GM19438 (cell line): ENCODE measurements at regions not wholly inside any gene's neighbourhood (a gene's known extent, or its start where the extent isn't known, plus 50 kb on each side); places are given as distances from the start of the nearest gene placed in this dataset.

Experiments
- ATAC-seq: cut with Tn5 transposase; IDR thresholded peaks from one replicate; pipeline ENCODE4 v1.9.1; 2021; ENCODE audit warnings: low read depth; ENCODE audit not compliant: unreplicated experiment

DNA sequence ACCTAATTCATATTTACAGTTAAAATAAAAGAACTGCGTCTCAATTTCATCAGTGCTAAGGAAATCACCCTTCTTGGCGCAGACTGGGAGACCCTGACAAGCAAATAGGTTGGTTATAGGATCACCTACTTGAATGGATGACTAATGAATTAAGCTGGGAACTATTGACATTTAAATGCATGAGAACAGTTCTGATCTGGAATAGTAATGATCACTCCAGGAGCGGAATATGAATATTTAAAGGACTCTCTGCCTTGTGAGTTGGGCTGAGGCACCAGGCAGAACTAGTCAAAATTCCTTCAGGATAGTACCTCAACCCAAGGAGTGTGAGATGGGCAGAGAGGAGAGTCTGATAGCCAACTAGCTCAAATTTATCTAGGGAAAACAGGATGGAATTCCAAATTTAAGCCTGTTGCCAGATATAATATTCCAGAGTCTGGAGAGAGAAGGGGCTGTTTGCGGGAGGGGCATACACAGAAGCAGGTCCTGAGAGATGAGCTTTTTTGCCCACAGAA, 364.4 kb downstream of the CSNK1G3 start:
- no peak for ATAC-seq

DNA sequence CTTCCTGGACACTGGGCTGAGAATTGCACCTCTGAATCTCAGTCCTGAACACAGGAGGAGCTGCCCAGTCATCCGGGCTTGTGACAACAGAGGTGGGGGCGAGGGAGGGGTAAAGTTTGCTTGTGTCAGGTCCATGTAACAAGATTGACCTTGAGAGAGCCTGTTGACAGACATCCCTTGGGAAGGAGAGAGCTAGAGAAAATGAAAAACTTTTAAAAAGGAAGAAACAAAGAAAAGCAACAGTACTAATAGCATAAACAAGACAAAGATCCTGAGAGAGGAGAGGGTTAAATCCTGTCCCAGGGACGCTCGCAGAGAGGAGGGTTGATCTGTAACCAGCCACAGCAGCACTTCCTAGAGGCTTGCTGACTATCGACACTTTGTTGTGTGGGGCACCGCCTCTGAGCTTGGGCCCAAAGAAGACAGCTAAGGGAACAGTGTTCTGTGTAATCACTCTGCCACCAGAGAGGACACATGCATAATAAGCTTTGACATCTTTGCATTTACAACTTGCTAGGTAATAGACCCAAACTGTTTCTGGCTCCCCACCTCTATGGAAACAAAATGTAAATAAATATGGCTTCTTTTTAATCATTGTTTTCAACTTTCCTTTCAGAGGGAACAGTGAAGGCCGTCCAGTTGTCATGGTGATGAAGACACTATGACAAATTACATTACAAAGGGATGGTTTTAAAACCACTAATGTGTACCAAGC, 363.7 kb downstream of the CSNK1G3 start:
- ATAC-seq = no peak

DNA sequence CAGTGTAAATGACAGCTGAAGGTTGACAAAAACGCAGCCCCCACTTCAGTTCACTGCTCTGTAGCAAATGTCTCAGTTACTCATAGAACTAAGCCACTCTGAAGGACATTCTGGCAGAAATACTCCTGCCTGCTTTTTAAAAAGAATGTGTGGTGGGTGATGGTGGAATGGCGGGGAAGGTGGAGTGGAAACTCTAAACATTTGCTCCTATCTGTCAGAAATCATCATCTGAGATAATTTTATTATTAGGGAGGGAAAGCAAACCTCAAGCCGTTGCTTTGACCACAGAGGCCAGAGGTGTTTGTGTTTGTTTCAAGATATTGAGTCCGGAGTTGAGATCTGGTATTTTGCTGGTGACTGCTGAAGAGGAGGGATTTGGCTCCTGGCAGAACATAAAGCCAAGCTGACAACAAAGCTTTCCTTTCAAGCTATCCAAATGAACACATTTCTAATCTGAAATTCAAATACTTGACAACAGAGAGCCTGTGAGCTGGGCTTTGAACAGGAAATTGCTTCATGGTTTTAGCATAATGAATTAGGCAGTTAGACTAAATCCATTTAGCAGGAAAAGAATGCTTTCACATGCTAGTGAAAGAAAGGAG, 362.7 kb downstream of the CSNK1G3 start:
- no peak for ATAC-seq

DNA sequence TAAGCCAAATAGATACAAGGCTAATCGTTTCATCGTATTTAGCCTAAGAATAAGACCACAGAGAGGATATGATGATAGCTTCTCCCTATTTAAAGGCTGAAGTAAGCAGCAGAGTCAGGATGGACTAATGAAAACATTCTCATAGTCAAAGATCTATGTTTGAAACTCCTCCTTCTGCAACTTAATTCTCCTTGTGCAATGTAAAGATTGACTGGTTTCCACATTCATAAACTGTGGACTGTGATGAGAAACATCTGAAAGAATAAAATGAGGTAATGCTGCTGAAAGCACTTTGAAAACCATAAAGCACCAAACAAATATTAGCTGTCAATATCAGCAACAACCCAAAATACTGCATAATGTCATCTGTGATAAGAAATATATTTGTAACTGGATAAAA, 361.9 kb downstream of the CSNK1G3 start:
- ATAC-seq = no peak

DNA sequence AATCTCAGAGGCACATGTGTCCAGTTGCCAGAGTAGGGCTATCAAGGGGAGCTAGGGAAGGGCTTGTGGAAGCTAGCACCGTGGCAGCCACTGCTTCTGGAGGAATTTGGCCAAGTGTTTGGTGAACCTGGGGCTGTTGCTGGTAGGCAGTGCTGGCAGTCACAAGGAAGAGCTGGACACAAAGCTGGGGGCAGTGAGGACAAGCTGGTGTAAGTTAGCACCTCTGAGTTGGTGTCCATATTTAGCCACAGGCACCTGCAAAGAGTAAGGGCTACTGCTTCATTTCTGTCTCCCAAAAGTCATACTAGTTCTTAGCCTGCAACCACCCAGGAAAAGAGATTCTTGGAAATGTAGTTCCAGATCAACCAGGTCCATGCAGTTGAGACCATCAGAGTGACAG, 359.4 kb downstream of the CSNK1G3 start:
- ATAC-seq = no peak

DNA sequence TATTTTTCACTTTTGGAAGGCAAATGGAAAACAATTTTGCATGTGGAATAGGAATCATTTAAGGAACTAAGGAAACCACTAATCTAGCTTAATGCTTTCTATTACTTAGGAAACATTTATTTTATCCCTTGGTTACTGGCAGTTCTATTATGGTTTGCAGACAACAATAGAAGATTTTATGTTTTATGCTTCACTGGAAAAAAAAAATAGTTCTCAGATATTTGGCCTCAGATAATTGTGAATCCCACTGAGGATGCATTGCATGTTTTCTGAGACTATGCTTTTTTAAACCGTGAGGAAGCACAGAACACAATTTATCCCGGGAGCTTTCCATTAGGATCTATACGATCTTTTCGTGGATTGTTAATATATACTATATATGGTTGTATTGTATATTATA, 356.9 kb downstream of the CSNK1G3 start:
- ATAC-seq = no peak

DNA sequence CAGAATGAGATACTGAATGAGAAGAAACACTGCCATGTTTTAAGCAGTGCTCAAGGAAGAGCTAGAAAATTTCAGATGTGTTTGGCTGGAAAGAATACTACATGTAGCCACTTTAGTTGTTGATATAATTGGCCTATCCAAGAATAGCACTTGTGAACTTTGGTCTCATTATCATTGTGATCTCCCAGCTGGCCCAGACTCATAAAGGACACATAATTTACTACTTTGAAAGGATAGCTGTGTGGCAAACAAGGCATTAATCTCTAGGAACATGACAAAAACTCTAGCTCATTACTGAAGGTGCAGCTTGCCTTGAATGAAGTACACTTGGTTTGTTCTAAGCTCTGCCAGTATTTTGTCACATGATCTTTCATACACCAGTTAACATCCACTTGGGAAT, 356.3 kb downstream of the CSNK1G3 start:
- ATAC-seq = no peak

DNA sequence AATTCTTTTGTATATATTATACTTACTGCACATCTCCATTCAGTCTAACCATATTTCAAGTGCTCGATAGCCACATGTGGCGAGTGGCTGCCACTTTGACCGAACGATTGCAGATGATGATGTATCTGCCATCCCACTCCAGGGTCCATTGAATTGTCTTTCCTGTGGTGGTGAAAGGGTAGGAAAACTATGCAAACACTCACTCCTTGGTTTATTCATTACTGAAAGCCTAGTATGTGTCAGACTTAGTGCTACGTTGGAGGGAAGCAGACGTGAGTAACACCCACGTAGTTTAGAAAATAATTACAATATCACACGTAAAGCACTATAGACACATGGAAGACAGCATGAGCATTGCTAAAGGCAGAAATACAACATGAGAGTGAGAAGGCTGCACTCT, 353.7 kb downstream of the CSNK1G3 start:
- ATAC-seq = no peak

DNA sequence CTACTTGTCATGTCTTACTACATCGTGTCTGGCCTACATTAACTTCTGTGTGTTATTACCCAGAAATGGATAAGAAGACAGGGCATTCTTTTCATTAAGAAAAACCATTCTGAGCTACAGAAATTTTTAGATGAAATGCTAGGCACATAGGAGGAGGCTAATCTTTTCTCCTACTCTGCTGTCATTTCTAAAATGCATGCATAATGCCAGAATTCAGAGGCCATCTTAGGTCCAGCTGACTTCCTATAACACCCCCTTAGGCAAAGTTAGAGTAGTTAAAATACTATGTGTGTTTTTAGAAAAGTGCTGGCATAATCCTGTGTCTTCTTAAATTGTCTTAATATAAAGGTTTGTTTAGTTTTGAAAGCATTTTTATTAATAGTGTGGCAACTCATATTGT, 352.6 kb downstream of the CSNK1G3 start:
- no peak for ATAC-seq

DNA sequence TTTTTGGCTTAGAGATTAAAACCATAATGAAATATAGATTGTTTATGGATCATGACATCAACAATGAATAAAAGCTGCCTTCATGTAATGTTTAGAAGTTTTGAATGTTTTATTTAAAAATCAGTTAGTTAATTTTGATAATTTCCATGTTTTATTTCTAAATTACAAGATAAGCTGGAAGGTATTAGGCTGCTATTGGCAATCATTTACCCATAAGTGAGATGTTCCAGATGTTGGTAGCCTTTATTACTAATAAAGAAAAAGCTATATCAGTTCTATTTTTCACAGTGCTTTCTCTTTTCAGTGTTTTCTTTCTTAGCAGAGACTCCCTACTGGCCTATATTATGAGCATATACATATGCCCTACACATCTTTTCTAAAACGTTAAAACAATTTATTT, 347.0 kb downstream of the CSNK1G3 start:
- ATAC-seq = no peak

DNA sequence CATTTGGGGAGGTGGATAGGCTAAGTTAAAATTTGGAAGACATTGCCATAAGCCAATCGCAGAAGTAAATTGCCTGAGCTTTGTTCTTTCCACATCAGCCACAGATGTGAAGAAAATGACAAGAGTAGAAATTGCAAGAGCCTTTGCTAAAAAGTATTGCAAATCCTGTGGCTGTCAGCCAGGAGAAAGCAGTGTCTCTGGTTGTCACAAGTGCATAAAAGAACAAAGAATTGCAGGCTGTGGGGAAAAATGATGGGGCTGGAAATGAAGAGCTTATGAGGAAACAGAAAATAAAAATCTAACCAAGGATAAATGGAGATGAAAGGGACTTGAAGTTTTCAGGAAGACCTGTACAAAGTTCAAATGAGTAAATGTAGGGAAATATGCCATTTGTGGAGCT, 344.8 kb downstream of the CSNK1G3 start:
- ATAC-seq = no peak

DNA sequence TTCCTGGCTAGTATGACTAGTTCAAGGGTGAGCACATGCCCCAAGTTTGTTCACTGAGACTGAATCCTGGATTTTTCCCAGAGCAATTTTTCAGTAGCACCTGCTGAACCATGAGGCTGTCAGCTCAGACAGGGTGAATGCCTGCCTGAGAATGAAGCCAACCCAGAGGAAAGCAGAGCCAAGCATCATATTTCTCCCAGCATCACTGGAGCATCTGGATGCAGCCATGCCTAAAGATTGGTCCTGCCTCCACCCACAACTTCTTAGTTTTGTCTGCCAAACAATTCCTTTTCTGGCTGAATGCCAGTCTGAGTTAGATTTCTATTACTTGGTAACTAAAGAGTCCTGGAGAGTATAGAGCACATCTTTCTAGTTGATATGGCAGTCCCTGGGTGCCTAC, 343.6 kb downstream of the CSNK1G3 start:
- no peak for ATAC-seq

DNA sequence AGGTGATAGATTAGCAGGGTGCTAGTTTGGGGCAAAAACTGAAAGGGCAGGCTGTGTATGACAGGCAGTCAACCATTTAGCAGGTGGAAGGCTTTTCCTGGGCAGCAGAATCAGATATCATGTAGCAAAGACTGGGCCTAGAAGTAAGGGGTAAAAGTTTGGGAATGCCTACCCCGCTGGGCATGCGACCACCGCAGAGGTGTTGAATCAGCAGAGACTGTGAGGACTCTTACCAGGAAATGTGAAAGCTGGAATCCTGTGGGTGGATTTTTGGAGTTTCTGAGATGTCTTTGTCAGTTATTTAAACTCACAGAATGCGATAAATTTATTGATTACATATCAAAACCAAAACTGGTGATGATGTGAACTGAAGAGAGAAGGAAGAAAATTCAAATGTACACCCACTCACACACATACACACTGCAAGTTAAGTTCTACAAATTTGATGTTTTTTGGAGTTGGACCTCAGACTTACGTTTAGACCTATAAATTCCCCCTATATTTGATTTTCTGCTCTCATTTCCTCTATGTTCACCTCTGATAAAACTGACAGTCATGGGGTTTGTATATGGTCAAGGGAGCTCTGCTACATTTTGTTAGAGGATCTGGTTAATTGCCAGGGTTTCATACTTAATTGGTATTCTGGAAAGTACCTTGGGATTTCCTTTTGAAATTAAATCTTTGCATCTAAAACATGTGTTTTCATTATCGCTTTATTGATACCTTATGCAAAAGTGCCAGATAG, 333.6 kb downstream of the CSNK1G3 start:
- no peak for ATAC-seq

DNA sequence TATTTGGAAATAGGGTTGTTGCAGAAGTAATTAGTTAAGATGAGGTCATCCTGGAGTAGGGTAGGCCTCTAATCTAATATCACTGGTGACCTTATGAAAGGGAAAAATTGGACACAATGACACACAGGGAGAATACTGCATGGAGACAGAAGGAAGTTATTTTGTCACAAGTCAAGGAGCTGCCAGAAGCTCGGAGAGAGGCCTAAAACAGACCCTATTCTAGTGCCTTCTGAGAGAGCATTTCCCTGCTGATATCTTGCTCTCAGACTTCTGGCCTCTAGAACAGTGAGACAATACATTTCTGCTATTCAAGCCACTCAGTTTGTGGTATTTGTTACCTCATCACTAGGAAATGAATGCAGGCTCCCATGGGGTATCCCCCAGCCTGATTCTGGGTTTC, 332.9 kb downstream of the CSNK1G3 start:
- ATAC-seq = no peak

DNA sequence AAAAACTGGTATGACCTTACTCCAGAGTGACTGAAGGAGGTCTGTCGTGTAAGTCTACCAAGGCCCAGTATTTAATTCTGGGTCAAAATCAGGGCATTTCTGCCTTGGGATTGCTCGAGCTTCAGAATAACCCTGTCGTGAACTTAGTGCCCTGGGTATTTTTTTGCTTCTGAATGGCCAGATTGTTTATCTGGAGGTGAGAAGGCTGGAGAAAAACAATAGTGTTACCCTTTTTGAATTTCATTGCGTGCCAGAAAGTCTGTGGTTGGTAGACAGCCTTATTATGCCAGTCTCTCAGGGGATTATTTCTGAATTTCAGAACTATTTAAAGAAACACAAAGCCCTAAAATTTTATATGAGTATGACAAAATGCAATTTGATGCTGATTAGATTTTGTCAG, 323.4 kb downstream of the CSNK1G3 start:
- ATAC-seq = no peak

DNA sequence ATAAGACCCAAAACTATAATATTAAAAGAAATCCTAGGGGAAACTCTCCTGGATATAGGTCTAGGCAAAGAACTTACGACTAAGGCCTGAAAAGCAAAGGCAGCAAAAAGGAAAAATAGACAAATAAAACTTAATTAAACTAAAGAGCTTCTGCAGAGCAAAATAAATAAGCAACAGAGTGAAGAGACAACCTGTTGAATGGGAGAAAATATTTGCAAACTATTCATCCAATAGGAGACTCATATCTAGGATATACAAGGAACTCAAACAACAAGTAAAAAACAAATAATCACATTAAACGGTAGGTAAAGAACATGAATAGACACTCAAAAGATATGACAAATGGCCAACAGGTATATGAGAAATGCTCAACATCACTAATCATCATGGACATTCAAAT, 318.6 kb downstream of the CSNK1G3 start:
- no peak for ATAC-seq

DNA sequence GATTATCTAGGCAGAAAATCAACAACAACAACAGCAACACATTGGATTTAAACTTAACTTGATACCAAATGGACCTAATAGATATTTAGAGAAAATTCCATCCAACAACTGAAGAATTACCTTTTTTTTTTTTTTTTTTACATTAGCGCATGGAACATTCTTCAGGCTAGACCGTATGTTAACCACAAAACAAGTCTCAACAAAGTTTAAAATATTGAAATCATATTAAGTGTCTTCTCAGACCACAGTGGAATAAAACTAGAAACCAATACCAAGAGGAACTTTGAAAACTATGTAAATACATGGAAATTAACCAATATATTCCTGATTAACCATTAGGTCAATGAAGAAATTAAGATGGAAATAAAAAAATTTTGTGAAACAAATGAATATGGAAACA, 315.8 kb downstream of the CSNK1G3 start:
- no peak for ATAC-seq

DNA sequence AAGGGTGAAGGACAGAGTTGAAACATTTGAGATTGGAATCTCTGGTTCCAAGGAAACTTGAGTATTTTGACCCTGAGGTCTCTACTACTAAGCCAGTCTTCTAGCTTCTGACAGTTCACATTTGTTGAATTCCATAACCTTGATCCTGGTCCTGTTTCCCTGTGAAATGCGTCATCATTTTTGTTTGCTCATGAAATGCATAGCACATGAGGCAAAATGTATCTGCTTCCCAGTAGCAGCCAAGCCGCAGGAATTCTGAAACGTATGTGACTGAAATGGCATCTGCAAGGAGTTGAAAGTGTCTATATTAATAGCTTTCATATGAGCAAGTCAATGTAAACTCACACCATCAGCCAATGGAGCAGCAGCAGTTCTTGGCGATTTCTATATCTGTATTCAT, 307.9 kb downstream of the CSNK1G3 start:
- no peak for ATAC-seq

DNA sequence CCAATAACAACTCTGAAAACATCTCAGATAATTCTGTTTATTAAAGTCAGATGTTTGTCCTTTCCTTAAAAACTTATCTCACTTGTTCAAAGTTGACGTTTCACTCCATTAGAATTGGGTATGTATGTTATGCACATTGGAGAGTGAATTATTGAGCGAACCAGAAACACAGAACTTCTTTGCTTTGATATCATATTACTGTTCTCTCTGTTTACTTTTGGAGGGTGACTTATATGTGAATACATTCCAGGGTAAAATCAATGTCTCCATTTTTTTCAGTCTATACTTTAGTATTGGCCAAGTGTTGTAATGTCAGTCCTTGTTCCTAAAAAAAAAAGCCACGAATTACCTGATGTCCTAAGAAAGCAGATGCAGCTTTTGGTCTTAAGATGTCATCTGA, 307.4 kb downstream of the CSNK1G3 start:
- no peak for ATAC-seq

DNA sequence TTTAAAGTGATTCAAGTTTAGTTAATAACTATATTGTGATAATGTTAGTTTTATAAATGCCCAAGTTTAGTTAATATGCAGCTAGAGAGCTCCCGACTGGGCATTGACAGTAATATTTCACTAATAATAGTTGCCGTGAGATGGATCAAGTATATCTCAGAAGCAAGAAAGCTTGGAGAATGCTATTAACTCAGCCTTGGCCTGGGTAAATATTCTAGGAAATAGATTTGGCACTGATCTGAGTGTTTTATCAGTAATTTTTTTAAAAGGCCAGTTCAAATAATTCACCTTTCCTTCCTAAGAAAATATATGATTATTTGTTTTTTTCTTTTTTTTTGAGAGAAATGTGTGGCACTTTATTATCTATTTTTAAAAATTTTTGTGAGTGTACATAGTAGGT, 305.3 kb downstream of the CSNK1G3 start:
- ATAC-seq = no peak

DNA sequence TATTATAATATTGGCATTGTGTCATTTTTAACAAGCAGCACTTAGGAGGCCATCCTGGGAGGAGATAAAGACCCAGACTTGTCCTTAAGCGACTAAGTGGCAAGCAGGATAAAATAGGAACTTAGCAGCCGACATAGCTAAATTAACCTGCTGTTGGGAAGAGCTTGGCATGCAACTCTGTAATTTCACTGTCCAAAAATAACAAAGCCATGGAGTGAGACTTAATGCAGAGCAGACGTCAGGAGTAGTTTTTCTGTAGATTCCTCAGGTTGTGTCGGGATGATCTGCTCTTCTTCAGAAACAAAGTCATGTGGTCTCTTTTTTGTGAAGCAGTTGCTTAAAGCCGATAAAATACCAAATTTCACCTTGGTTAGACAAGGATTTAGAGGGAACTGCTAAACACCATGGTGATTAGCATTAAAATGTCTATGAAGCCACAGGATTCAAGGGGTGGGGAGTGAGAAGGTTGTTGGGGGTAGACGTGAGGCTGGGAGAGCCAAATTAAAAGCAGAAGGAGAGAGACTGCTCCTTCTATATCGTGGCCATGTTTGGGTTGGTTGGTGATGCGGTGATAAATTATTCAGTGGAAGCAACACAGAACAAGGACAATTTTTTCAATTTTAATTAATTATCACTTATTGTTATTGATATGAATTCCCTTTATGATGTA, 303.0 kb downstream of the CSNK1G3 start:
- ATAC-seq = no peak
